ENCODE measurements at regions not wholly inside any gene's neighbourhood (a gene's known extent, or its start where the extent isn't known, plus 50 kb on each side); places are given as distances from the start of the nearest gene placed in this dataset.

GRCh38 chr7:41571573-41571972 lies 131.3 kb downstream of the INHBA start:
- Mint-ChIP-seq H3K4me1 (ENCODE audit: insufficient read depth, unreplicated experiment) (peaks cover 6% of the 10 kb centered on the region), H3K4me3 (ENCODE audit: unreplicated experiment) (no peak overlapping the region), H3K36me3 (ENCODE audit: insufficient read depth, unreplicated experiment) (no peaks in the 10 kb centered on the region), H3K27me3 (ENCODE audit: insufficient read depth, unreplicated experiment) (no peaks in the 10 kb centered on the region), H3K9me3 (ENCODE audit: unreplicated experiment) (no peaks in the 10 kb centered on the region), H3K27ac (ENCODE audit: low read depth, unreplicated experiment) (no peak overlapping the region)
- ChIA-PET CTCF (interaction anchor here (0.6 kb wide), 1 partner anchor 71 kb away, joined by 3 read pairs; no protein-coding TSS in a partner anchor), POLR2A (interaction anchor here (0.7 to 2.0 kb wide), 2 partner anchors 13 to 43 kb away, joined by 3 to 5 read pairs; no protein-coding TSS in a partner anchor)
- TF ChIP-seq CTCF (IDR thresholded peaks at IDR 0.05; ENCODE audit: unreplicated experiment), result no peak
- intact Hi-C loops (cut with micrococcal nuclease), result loop anchor here (10.0 kb wide), 1 partner anchor 427 kb away; no protein-coding TSS in a partner anchor
- no TSS peak for BruUV-seq (replicated peaks)
- no peak for DNase-seq (ENCODE audit: unreplicated experiment)

GRCh38 chr7:41570766-41571165 lies 132.1 kb downstream of the INHBA start:
- no peaks in the 10 kb centered on the region for H3K36me3 Mint-ChIP-seq (ENCODE audit: insufficient read depth, unreplicated experiment)
- ChIA-PET CTCF (no interaction called here), POLR2A (interaction anchor here (2.0 kb wide), 1 partner anchor 14 kb away, joined by 5 read pairs; no protein-coding TSS in a partner anchor)
- intact Hi-C loops (cut with micrococcal nuclease), result loop anchor here (10.0 kb wide), 1 partner anchor 426 kb away; no protein-coding TSS in a partner anchor
- no peaks in the 10 kb centered on the region for H3K9me3 Mint-ChIP-seq (ENCODE audit: unreplicated experiment)
- TF ChIP-seq CTCF (IDR thresholded peaks at IDR 0.05; ENCODE audit: unreplicated experiment), result no peak
- DNase-seq (ENCODE audit: unreplicated experiment), result no peak
- H3K4me3 Mint-ChIP-seq (ENCODE audit: unreplicated experiment), result no peak overlapping the region
- no TSS peak for BruUV-seq (replicated peaks)
- peaks cover 6% of the 10 kb centered on the region for H3K4me1 Mint-ChIP-seq (ENCODE audit: insufficient read depth, unreplicated experiment)
- H3K27ac Mint-ChIP-seq (ENCODE audit: low read depth, unreplicated experiment), result no peak overlapping the region
- H3K27me3 Mint-ChIP-seq (ENCODE audit: insufficient read depth, unreplicated experiment), result no peaks in the 10 kb centered on the region

GRCh38 chr7:41568135-41568534 lies 134.8 kb downstream of the INHBA start:
- Mint-ChIP-seq H3K27ac (ENCODE audit: low read depth, unreplicated experiment) (no peak overlapping the region), H3K27me3 (ENCODE audit: insufficient read depth, unreplicated experiment) (no peaks in the 10 kb centered on the region), H3K36me3 (ENCODE audit: insufficient read depth, unreplicated experiment) (no peaks in the 10 kb centered on the region), H3K9me3 (ENCODE audit: unreplicated experiment) (no peaks in the 10 kb centered on the region), H3K4me3 (ENCODE audit: unreplicated experiment) (no peak overlapping the region), H3K4me1 (ENCODE audit: insufficient read depth, unreplicated experiment) (peaks cover 4% of the 10 kb centered on the region)
- CTCF ChIA-PET, result no interaction called here
- BruUV-seq (replicated peaks), result no TSS peak
- TF ChIP-seq CTCF (IDR thresholded peaks at IDR 0.05; ENCODE audit: unreplicated experiment), result no peak
- intact Hi-C loops (cut with micrococcal nuclease), result no loop called here
- POLR2A ChIA-PET, result no interaction called here
- no peak for DNase-seq (ENCODE audit: unreplicated experiment)

- no peaks in the 10 kb centered on the region for H3K4me1 Mint-ChIP-seq (ENCODE audit: insufficient read depth, unreplicated experiment)
- intact Hi-C loops (cut with micrococcal nuclease), result no loop called here
- BruUV-seq (replicated peaks), result no TSS peak
- ChIA-PET POLR2A (no interaction called here), CTCF (interaction anchor here (0.7 kb wide), 1 partner anchor 139 kb away, joined by 3 read pairs; no protein-coding TSS in a partner anchor)
- H3K27me3 Mint-ChIP-seq (ENCODE audit: insufficient read depth, unreplicated experiment), result peaks cover 4% of the 10 kb centered on the region
- H3K36me3 Mint-ChIP-seq (ENCODE audit: insufficient read depth, unreplicated experiment), result no peaks in the 10 kb centered on the region
- H3K27ac Mint-ChIP-seq (ENCODE audit: low read depth, unreplicated experiment), result no peak overlapping the region
- peaks cover 2% of the 10 kb centered on the region for H3K9me3 Mint-ChIP-seq (ENCODE audit: unreplicated experiment)
- H3K4me3 Mint-ChIP-seq (ENCODE audit: unreplicated experiment), result no peak overlapping the region
- no peak for DNase-seq (ENCODE audit: unreplicated experiment)
- no peak for TF ChIP-seq CTCF (IDR thresholded peaks at IDR 0.05; ENCODE audit: unreplicated experiment)
Measured at GRCh38 chr7:41567731-41568114, 135.2 kb downstream of the INHBA start.

All from MCF 10A (cell line).